ENCODE measurements at regions not wholly inside any gene's neighbourhood (a gene's known extent, or its start where the extent isn't known, plus 50 kb on each side); places are given as distances from the start of the nearest gene placed in this dataset.
A peak's percentile ranks its signal among the peaks of the same experiment; 100 is the strongest.

DNA sequence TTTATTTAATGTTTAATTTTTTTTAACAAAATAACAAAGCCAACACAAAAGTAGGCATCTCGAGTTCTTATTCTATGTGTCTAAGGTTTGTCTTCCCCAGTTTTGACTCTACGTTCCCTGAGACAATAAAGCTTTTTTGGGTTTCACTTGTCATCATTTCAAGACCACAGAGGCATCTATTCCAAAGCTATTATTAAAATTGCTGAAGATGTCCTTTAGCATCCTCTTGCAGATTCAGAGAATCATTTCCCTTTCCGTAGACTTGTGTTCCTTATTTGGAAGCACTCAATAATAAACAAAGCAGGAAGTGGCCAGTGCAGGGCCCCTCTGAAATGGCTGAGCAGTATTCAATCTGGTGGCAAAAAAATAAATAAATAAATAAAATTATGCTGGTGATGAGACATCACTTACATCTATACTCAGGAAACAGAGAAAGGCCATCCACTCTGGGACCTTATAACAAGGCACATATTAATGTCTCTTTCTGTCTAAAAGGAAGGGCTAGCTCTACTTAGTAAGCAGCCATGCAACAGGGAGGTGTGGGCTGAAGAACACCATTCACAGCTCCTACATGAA is 362.3 kb downstream of the WDR72 start:
- no peak for DNase-seq

DNA sequence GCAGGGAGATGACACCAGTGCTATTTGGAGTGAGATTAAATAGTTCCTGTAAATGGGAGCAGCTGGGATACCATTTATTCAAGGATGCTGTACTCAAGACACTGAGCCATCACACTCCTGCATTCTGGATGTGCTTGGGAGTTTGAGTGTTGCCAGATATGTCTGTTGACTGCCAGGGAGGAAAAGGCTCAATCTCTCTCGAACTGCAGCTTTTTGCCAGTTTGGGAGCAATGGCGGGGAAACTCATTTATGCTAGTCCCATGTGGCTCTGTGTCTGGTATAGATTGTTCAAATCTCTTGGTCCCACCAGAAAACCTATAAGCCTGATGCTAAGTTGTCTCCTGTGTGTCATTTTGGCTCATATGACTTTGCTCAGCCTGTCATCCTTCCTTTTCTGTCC is 363.6 kb downstream of the WDR72 start:
- DNase-seq: no peak

DNA sequence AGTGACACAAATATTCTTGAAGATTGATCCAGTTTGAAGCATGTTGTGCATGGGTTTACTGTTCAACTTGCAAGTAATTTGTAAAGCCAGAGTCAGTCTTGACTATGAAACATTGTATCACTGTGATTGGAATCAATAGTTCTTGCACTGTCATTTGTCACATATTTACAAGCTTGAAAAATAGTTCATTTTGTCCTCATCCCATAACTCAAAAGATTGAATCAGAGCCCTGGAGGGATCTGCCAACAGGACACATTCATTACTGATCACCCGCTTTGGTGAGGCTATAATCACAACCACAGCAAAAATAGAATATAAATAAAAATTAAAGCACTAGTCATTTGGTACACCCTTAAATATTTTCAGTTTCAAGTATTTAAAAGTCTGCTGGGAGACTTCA is 368.9 kb downstream of the WDR72 start:
- DNase-seq: no peak

DNA sequence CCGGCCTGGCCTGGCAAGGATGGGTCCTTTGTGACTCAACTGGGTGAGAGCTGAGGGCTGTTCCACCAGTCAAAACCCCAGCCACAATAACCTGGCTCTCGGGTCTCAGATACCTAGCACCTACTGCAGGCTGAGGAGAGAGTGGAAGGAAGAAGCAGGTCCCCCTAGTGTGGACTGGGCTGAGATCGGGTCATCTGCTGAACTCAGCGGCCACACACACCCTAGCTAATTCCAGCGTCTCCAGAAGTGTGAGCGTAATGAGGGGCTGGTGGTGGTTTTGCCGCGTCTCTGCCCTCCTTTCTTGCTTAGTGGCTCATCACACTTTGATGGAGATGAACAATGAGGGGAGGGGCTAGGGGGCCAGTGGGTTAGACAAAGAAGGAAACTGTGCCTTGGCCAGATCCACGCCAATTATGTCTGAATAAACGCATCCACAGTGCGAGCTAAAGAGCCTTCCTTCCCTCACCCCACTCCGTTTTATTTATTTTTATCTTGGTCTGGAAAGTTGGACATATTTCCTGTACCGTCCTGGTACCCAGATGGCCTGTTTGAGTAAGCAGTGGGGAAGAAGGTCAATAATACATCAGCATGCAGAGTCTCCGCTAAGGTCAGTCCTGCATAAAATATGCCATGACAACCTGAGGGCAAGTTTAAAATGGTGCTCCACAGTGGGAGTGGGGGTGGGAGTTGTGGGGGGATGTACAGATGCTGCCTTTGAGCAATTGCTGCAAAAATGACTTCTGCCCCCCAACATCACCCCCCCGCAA is 370.0 kb downstream of the WDR72 start:
- DNase-seq: no peak

DNA sequence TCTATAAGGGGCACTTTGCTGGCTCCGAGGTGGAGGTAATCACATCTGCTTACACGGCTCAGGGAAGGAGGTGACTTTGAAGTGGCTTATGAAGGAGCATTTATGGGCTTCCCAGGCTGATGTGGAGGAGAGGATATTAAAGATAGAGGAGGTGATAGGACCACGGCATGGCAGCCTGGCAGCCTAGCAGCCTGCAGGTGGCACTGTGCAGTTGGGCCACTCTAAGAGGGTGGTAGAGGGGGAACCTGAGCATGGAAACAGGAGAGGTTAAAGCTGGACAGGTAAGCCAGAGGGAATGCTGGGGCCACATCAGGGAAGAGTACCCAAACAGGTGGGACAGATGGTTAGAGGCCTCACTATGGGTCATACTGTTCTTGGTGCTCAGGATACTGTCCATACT is 375.0 kb downstream of the WDR72 start:
- DNase-seq: no peak

DNA sequence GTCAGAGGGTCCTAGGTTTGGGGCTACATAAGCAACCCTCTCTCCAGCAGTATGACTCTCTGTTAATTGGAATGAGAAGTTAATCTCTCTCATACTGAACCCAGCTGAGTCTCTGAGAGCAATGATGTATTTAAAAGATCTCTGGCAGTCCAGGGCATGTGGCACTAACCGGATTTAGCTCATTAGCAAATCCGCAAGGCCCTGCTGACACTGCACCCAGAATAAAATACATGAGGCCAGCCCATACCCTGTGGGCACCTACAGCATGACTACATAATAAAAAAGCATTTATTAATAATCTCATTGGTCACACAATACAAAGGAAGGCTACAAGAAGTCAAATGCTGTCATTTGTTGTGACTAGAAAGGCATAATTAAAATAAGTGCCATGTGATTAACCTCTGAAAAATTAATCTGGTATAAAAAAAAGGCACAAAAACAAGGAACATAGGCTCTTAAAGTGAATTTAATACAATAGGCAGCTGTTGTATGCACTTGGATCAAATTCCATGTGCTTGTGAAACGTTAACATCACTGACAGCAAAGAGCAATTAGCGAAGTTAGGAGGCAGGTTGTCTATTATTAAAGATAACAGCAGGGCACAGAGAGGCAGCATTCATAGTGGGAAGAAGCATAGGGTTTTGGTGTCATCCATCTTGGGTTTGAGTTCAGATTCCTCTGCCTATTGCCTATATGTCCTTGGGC is 381.2 kb downstream of the WDR72 start:
- DNase-seq: no peak

DNA sequence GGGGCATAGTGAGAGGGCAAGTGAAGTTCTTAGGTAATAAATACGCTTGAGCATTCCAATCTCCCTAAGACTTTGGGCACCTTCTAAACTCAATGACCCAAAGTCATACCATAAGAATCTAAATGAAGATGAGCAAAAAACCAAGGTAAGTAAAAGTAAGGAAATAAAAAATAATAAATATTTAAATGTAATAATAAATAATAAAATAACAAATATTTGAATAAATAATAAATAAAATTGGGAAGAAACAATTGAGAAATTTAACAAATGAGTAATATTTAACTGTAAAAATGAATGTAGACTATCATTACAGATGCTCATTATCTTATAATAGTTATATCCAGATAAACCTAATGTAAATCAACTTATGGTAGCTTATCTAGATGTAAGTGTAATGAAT is 391.7 kb downstream of the WDR72 start:
- DNase-seq: no peak

DNA sequence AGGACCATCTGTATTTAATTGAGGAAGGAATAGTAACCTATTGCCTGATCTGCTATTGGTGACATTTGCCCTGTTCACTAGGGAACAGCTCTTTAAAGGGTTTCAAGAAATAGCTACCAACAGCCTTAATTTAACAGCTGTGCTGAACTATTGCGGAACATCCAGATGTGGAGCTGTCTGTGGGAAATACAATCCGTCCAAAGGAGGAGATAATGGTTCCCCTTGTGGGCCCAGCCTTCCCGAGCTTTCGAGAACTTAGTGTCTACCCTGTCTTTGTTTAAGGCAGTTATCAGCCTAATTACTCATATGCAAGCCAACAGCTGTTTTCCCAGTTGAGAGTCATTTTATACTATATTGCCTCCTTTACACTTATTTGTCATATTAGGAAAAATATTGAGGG is 398.6 kb downstream of the WDR72 start:
- no peak for DNase-seq

DNA sequence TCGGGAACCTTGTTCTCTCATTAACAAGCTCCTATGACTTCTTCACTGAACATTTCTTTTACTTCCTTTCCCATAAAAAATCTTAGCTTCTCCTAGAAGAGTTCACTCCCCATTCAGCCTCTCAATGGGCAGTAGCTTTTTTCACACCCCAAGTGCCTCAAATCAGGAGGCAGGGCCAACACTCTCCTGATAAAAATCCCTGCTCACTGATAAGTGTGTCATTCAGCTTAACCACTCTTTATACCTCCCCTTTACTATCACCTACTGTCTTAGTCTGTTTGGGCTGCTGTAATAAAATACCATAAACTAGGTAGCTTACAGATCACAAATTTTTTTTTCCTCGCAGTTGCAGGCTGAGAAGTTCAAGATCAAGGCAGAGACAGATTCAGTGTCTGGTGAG is 400.4 kb downstream of the WDR72 start:
- no peak for DNase-seq

DNA sequence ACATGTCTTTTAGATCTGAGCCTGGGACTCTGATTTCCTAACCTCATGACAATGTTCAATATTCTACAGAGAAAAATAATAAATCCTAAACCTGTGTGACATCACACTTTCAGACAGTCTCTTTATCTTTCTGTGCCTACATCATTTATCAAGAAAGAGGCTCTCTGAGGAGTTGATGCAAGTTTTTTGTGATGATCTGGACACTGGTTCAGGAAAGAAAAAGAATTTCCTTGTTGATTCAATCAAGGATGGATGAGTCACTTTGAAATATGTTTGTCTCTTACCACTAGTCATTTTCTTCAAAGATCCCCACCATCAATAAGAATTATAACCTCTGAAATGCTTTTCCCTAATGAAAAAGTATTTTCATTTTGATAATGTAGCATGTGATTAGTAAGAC is 404.6 kb downstream of the WDR72 start:
- no peak for DNase-seq

DNA sequence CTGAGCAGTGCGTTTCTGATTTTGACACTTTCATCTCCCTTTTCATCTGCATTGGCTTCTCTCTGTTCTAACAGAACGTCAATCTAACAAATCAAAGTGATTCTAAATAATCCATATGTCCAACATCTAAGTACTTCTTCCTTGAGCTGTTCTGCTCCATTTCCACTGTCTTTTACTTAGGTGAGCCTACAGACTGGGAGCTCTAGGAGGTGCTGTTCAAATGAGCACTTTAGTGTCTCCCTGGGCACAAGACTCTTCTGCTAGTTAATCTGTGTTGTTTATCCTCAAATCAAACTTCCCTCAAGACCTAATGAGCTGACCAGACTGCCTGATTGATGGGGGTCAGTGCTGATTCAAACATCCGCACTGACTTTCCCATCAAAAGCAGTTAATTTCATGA is 408.1 kb downstream of the WDR72 start:
- DNase-seq: no peak

DNA sequence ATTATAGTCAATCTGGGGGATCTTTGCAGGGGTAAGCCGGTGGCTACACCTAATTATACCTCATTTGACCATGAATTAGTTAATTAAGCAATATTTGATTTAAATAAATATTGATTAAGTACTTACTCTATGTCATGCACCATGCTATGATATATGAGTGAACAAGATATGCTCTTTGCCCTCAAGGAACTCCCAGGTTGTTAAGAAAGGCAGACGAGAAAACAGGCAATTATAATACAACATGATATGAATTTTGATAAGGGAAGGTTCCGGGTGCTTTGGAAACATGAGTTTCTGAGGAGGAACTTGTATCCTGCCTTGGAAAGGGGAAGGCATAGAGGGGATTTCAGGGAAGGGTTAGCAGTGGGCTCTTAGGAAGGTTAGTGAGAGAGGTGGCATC is 412.9 kb downstream of the WDR72 start:
- no peak for DNase-seq

DNA sequence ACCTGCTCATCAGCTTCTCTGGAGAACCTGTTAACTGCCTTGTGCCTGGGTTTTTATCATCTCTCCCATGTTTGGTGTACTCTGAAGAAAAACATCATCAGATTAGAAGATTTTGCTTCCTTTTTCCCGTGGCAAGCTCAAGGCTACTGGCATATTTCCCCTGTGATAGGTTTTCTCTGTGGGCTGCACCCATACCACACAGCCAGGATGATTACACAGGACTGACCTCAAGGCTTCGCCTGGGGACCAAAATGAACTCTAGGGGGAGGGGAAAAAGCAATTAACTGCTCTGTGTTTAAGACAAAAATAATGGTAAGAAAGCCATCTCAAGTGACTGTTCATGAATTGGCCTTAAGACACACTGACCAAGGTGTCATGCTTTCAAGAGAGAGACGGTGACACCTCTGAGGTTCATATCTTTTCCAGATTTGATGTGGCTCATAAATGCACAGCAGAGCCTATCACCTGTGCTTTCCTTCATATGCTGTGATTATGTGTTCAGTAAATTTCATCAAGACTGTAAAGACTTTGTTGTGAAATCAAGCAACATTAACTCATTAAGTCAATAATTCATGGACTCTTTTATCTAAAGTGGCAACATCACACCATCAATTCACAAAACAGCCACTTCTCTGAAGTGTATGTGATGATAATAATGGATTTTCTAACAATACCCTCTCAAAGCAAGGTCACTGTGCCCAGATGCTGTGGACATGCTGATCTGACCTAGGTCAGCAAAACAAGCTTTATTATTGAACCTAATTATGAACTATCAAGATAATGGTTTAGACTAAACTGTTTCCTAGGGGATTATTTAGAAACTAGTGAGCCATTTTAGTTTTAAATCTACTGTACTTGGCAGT is 427.9 kb downstream of the WDR72 start:
- DNase-seq: peak; percentile 64

DNA sequence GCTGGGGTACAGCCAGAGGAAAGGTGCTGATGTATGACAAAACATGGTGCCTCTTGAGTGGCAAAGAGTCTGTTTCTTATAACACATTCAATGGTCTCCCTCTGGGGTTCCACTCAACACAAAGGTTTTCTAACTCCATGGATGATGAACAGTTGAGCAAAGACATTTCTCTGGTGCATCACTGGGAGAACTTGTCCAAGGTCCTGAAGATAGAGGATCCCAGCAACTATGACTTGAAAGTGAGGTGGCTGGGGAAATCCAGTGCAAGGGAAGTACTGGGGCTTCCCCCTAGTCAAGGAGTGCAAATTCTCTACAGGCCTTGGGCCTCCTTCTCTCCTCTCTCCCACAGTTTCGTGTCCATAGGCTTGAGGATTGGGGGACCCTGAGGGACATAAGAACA is 431.1 kb downstream of the WDR72 start:
- DNase-seq: no peak

DNA sequence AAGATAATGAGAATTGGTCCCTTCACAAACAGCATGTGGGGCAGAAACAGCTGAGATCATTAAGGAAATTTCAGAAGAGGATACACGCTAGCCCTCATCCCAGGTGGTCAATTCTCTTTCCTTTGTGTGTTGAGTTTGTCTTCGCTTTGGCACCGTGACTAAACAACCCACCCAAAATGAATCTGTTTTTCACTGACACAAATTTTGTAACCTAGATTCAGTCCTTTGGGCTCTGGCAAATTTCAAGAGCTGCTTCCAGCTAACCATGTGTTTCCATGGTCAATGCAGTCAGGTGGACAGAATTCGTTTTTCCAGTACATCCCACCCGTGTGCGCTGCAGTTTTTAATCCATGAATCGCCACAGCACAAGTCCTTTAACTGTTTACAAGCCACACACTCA is 435.4 kb downstream of the WDR72 start:
- DNase-seq: no peak

DNA sequence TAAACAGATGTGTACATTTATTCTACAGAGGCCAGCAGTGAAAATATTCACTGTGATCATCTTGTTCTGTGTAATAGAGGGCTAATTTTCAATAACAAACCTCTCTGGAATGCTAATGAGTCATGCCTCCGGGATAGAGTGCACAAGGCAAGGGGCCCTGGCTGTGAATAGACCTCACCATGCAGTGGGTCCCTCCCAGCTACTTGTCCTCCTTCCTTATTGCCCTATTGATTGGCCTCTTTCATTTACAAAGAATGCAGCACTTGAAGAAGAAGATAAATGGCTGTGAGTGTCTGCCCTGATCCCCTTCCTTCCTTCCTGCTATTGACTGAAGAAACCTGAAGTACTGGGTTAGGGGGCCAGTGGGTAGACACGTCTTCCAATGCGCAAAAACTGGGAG is 436.3 kb downstream of the WDR72 start:
- no peak for DNase-seq

DNA sequence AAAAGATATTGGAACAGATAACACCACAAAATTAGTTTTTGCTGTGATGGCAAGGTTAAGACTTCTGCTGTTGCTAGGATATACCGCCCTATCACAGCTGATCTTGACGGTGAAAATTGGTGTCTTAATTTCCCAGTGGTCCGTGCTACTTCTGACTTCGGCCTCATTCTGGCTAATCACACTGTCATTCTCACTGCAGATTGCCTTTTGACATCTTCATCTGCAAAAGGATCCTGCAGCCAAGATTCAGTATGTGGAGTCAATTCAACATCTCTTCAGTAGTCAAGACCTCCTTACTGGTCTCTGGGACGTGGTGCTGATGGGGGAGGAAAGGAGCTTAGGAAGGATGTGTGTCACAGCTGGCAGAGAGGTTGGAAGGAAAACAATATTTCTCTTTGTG is 438.6 kb downstream of the WDR72 start:
- DNase-seq: no peak

DNA sequence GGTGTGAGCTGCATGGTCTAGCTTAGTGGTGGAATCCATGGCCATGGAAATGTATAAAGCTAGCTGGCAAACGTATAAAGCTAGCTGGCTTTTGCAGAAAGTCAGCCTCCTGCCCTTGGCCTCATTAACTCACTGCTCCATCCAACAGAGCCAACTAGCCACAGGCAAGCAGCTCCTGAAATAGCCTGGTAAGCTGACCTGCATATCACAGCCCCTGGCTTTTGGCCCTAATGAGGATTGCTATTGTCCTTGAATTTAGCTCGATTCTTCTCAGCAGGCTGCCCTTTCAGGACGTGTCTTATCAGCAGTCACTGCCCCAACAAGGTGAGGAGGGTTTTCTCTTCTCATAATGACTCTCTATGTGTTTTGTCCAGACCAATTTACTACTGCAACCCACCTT is 446.8 kb downstream of the WDR72 start:
- no peak for DNase-seq

DNA sequence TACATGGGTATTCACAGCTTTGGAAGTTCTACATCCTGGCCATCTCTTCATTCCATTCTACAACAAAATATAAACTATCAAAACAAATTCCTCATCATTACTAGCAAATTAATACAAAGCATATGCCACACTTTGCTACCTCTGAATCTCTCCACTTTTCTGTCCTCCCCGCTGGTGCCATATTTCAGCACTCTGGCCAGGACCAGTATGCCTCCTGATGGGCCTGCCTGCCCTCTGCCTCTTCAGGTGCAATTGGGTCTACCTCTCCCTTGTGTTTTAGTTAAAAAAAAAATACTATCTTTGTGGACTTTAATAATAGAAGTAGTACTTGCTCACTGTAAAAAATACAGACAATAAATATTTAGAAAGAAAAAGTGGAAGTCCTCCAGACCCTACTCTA is 448.8 kb downstream of the WDR72 start:
- no peak for DNase-seq

DNA sequence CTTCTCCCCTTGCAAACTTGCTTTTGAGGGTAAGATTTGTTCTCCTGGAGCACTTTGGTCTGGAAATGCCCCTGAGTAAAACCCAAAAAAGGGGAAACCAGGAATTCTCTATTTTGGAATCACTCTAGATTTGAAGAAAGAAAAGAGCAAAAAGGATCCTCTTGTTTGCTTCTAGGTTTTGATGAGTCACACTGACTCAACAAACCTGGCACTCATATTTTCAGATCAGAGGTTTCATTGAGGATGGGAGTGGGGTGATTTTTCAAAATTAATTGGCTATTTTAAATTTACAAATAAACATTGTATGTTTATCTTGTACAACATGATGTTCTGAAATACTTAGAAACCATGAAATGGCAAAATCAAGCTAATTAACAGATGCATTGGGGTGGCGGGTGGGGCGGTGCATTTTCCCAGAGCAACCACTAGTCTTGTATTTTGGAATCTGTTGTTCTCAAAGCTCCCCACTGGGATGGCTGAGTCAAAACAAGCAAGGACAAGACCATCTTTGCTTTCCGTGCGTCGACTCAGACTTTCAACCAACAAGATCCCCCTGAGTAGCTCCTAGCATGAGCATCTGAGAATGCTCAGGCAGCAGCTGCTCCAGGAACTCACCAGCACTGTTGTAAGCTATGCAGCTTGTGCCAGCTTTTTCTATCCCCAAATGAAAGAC is 451.4 kb downstream of the WDR72 start:
- no peak for DNase-seq

DNA sequence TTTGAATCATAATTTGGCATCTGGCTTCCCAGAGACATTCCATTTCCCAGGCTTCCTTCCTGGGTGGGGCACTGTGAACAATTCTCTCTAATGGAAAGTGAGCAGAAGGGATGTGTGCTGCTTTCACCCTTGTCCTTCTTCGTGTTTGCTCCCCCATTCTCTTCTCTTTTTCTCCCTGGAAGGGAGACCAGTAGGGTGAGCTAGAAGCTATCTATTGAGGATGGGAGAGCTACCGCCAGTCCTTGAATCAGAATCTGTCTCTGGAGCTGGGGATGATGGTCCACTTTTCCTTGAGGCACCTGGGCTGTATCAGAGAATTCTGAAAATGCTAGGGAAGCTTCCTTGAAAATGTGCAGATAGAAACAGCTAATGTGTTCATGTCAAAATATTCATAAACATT is 453.9 kb downstream of the WDR72 start:
- DNase-seq: no peak

DNA sequence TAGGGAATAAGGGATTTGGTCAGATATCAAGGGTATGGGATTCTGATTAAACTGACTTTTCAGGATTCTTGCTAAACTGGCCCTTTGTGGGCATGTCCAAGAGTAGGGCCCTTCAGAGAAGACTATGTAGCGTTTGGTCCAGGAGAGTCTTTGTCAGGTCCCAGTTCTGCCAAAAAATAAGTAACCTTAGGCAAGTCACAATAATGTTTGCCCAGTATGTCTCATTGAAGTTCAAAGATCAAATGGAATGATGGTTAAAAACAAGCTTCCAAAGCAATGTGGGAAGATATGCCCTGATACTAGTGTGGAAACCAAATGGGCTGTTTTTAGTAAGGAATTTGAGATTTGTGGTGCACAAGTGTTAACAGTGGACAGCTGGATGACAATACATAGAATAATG is 454.4 kb downstream of the WDR72 start:
- DNase-seq: no peak

DNA sequence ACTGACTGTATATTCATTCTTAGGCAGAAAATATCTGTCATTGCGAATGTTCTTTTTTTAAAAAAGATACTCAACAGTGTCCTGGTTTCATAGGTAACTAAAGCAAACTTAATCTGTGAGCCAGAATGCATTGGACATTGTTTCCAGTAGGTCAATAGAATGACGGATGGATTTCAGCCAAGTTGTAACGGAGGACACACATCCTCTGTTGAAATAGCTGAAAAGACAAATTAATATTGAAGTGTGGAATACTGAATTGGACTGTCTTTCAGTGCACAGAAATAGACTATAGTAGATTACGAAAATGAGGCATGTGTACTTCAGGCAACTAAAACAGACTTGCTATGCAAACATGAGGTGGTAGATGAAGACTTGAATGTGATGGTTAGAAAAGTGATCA is 461.6 kb downstream of the WDR72 start:
- DNase-seq: peak; percentile 13
